HG02759 (cell line): ENCODE measurements at regions not wholly inside any gene's neighbourhood (a gene's known extent, or its start where the extent isn't known, plus 50 kb on each side); places are given as distances from the start of the nearest gene placed in this dataset.
"Not testable (repeated sequence)": the region's sequence is repeated elsewhere in the genome, so short reads cannot be mapped to it uniquely, and the experiment has no call there.

Experiments used
- ATAC-seq: cut with Tn5 transposase; IDR thresholded peaks from one replicate; pipeline ENCODE4 v1.9.1; 2021; ENCODE audit warnings: mild to moderate bottlenecking, moderate library complexity; ENCODE audit not compliant: unreplicated experiment

GRCh38 chr12:69028941-69029729 is 96.2 kb upstream of the CPM start:
- no peak for ATAC-seq

GRCh38 chr12:69030321-69030720 is 97.3 kb upstream of the CPM start:
- ATAC-seq, result no peak

GRCh38 chr12:69036533-69036932 is 103.6 kb upstream of the CPM start:
- no peak for ATAC-seq

- no peak for ATAC-seq
Measured at GRCh38 chr12:69036999-69037398, 104.0 kb upstream of the CPM start.

GRCh38 chr12:69039911-69040310 is 106.9 kb upstream of the CPM start:
- ATAC-seq, result no peak

- ATAC-seq, result no peak
Measured at GRCh38 chr12:69042557-69042956, 109.6 kb upstream of the CPM start.

- no peak for ATAC-seq
Measured at GRCh38 chr12:69042970-69043369, 110.0 kb upstream of the CPM start.

GRCh38 chr12:69044887-69045286 is 111.9 kb upstream of the CPM start:
- ATAC-seq, result no peak

GRCh38 chr12:69045430-69045829 is 112.5 kb upstream of the CPM start:
- ATAC-seq, result no peak

GRCh38 chr12:69046363-69046762 is 113.4 kb upstream of the CPM start:
- ATAC-seq, result no peak

GRCh38 chr12:69046920-69047319 is 113.9 kb upstream of the CPM start:
- no peak for ATAC-seq

- no peak for ATAC-seq
Measured at GRCh38 chr12:69047990-69048389, 115.0 kb upstream of the CPM start.

- ATAC-seq, result not testable (repeated sequence)
Measured at GRCh38 chr12:69049855-69050254, 116.9 kb upstream of the CPM start.

- ATAC-seq, result peak; percentile 91
Measured at GRCh38 chr12:69052613-69053408, 119.8 kb upstream of the CPM start.

- ATAC-seq, result no peak
Measured at GRCh38 chr12:69054343-69055056, 121.5 kb upstream of the CPM start.

- no peak for ATAC-seq
Measured at GRCh38 chr12:69055280-69055679, 122.3 kb upstream of the CPM start.

GRCh38 chr12:69055706-69056105 is 122.7 kb upstream of the CPM start:
- no peak for ATAC-seq

- no peak for ATAC-seq
Measured at GRCh38 chr12:69056743-69057515, 124.0 kb upstream of the CPM start.

GRCh38 chr12:69057742-69058141 is 124.8 kb upstream of the CPM start:
- no peak for ATAC-seq

- no peak for ATAC-seq
Measured at GRCh38 chr12:69059465-69060457, 126.8 kb upstream of the CPM start.
